Activated CD4-positive, alpha-beta T cell treated with anti-CD3 and anti-CD28 coated beads, Interleukin-2, Interleukin-6, amounts not matched to agents 100 ng/mL and 50 ng/mL, durations not matched to agents 16 hours and 8 hours (primary cell): ENCODE measurements at regions not wholly inside any gene's neighbourhood (a gene's known extent, or its start where the extent isn't known, plus 50 kb on each side); places are given as distances from the start of the nearest gene placed in this dataset.

ENCODE experiments used
- DNase-seq: peaks from one replicate; pipeline ENCODE4 v3.0.0-alpha.2; 2020

GRCh38 chr2:239700686-239701345, 300.0 kb upstream of the HDAC4 start:
- no peak for DNase-seq

GRCh38 chr2:239697399-239698164, 296.8 kb upstream of the HDAC4 start:
- no peak for DNase-seq

- DNase-seq, result no peak
These were observed 295.9 kb upstream of the HDAC4 start for GRCh38 chr2:239696559-239697207.

- DNase-seq, result no peak
These were observed 295.0 kb upstream of the HDAC4 start for GRCh38 chr2:239695728-239696240.

GRCh38 chr2:239695106-239695727, 294.4 kb upstream of the HDAC4 start:
- DNase-seq, result no peak

- DNase-seq, result no peak
These were observed 293.7 kb upstream of the HDAC4 start for GRCh38 chr2:239694487-239694886.

GRCh38 chr2:239693761-239694415, 293.1 kb upstream of the HDAC4 start:
- no peak for DNase-seq

GRCh38 chr2:239693330-239693729, 292.5 kb upstream of the HDAC4 start:
- DNase-seq, result no peak

- no peak for DNase-seq
These were observed 292.1 kb upstream of the HDAC4 start for GRCh38 chr2:239692919-239693318.

GRCh38 chr2:239692362-239692851, 291.6 kb upstream of the HDAC4 start:
- no peak for DNase-seq

GRCh38 chr2:239691720-239692119, 290.9 kb upstream of the HDAC4 start:
- DNase-seq, result no peak

GRCh38 chr2:239690651-239691631, 290.1 kb upstream of the HDAC4 start:
- no peak for DNase-seq

GRCh38 chr2:239689985-239690384, 289.2 kb upstream of the HDAC4 start:
- DNase-seq, result no peak

GRCh38 chr2:239689410-239689809, 288.6 kb upstream of the HDAC4 start:
- no peak for DNase-seq

GRCh38 chr2:239688840-239689239, 288.0 kb upstream of the HDAC4 start:
- no peak for DNase-seq

- DNase-seq, result no peak
These were observed 287.4 kb upstream of the HDAC4 start for GRCh38 chr2:239688122-239688681.

GRCh38 chr2:239687441-239687840, 286.6 kb upstream of the HDAC4 start:
- no peak for DNase-seq

GRCh38 chr2:239685965-239686364, 285.1 kb upstream of the HDAC4 start:
- DNase-seq, result no peak

- no peak for DNase-seq
These were observed 284.7 kb upstream of the HDAC4 start for GRCh38 chr2:239685556-239685955.

- no peak for DNase-seq
These were observed 284.2 kb upstream of the HDAC4 start for GRCh38 chr2:239684996-239685395.

GRCh38 chr2:239684271-239684810, 283.5 kb upstream of the HDAC4 start:
- DNase-seq, result no peak
